GM21723 (cell line): ENCODE measurements at regions not wholly inside any gene's neighbourhood (a gene's known extent, or its start where the extent isn't known, plus 50 kb on each side); places are given as distances from the start of the nearest gene placed in this dataset.

Experiments
- ATAC-seq: cut with Tn5 transposase; IDR thresholded peaks from one replicate; pipeline ENCODE4 v1.9.1; 2021; ENCODE audit warnings: mild to moderate bottlenecking, moderate library complexity; ENCODE audit not compliant: unreplicated experiment

GRCh38 chr3:83302091-83302490 is 1540.6 kb upstream of the GBE1 start:
- no peak for ATAC-seq

- no peak for ATAC-seq
Observed at GRCh38 chr3:83317605-83318004, 1556.2 kb upstream of the GBE1 start.

- no peak for ATAC-seq
Observed at GRCh38 chr3:83320726-83321125, 1559.3 kb upstream of the GBE1 start.

GRCh38 chr3:83321457-83321856 is 1560.0 kb upstream of the GBE1 start:
- no peak for ATAC-seq

- no peak for ATAC-seq
Observed at GRCh38 chr3:83321891-83322290, 1560.4 kb upstream of the GBE1 start.

- ATAC-seq = no peak
Observed at GRCh38 chr3:83354205-83354604, 1592.8 kb upstream of the GBE1 start.

- no peak for ATAC-seq
Observed at GRCh38 chr3:83393276-83393675, 1565.5 kb upstream of the CADM2 start.

GRCh38 chr3:83403927-83404326 is 1554.9 kb upstream of the CADM2 start:
- no peak for ATAC-seq

GRCh38 chr3:83426300-83426699 is 1532.5 kb upstream of the CADM2 start:
- ATAC-seq = no peak

GRCh38 chr3:83434880-83435587 is 1523.8 kb upstream of the CADM2 start:
- ATAC-seq = no peak

GRCh38 chr3:83438188-83438587 is 1520.6 kb upstream of the CADM2 start:
- ATAC-seq = no peak

- no peak for ATAC-seq
Observed at GRCh38 chr3:83453056-83453455, 1505.7 kb upstream of the CADM2 start.

GRCh38 chr3:83454353-83454752 is 1504.4 kb upstream of the CADM2 start:
- no peak for ATAC-seq

GRCh38 chr3:83457551-83457950 is 1501.2 kb upstream of the CADM2 start:
- ATAC-seq = no peak

- ATAC-seq = no peak
Observed at GRCh38 chr3:83460052-83460451, 1498.7 kb upstream of the CADM2 start.

GRCh38 chr3:83461411-83461810 is 1497.4 kb upstream of the CADM2 start:
- no peak for ATAC-seq

GRCh38 chr3:83477563-83477962 is 1481.2 kb upstream of the CADM2 start:
- no peak for ATAC-seq

- no peak for ATAC-seq
Observed at GRCh38 chr3:83482402-83483070, 1476.3 kb upstream of the CADM2 start.

- ATAC-seq = no peak
Observed at GRCh38 chr3:83496462-83496861, 1462.3 kb upstream of the CADM2 start.

- ATAC-seq = no peak
Observed at GRCh38 chr3:83498361-83499016, 1460.3 kb upstream of the CADM2 start.

GRCh38 chr3:83500422-83500821 is 1458.4 kb upstream of the CADM2 start:
- ATAC-seq = no peak

- ATAC-seq = no peak
Observed at GRCh38 chr3:83500931-83501330, 1457.9 kb upstream of the CADM2 start.
